GM12891 (cell line): ENCODE measurements at regions not wholly inside any gene's neighbourhood (a gene's known extent, or its start where the extent isn't known, plus 50 kb on each side); places are given as distances from the start of the nearest gene placed in this dataset.

ENCODE experiments used
- PAX5 ChIP-seq: IDR thresholded peaks from 2 replicates; pipeline ENCODE4 v1.6.1; 2011; ENCODE audit warnings: low read length, moderate library complexity, mild to moderate bottlenecking; ENCODE audit not compliant: insufficient read depth, severe bottlenecking
- POLR2A ChIP-seq: IDR thresholded peaks from 2 replicates; pipeline ENCODE4 v1.6.1; 2011; ENCODE audit warnings: low read depth, low read length, control low read depth
- POLR2AphosphoS5 ChIP-seq: IDR thresholded peaks from 2 replicates; pipeline ENCODE4 v1.6.1; 2011; ENCODE audit warnings: low read depth, low read length, control low read depth
- TAF1 ChIP-seq: IDR thresholded peaks from 2 replicates; pipeline ENCODE4 v1.6.1; 2011; ENCODE audit warnings: low read depth, low read length, control low read depth

DNA sequence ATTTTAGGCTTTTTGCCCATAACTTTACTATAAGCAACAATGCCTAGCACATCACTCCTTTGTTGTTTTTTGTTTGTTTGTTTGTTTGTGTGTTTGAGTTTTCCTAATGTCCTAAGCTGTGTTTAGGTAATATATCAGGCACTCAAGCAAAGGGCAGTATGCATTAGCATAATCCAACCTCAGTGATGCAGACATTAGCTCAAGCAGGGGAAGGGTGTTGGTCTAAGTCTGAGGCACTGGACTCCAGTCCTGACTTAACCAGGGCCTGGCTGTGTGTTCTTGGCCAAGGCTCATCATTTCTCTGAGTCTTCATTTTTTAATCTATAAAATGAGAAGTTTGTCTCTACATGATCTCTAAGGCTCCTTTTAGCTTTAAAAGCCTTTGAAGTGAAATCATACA, 65.9 kb upstream of the RFC3 start:
- TF ChIP-seq POLR2A: no peak
- no peak for TF ChIP-seq POLR2AphosphoS5
- TF ChIP-seq TAF1: no peak
- TF ChIP-seq PAX5: no peak
